HG03108 (cell line): ENCODE measurements at regions not wholly inside any gene's neighbourhood (a gene's known extent, or its start where the extent isn't known, plus 50 kb on each side); places are given as distances from the start of the nearest gene placed in this dataset.
"Not testable (repeated sequence)": the region's sequence is repeated elsewhere in the genome, so short reads cannot be mapped to it uniquely, and the experiment has no call there.

Source experiments
- ATAC-seq: cut with Tn5 transposase; IDR thresholded peaks from one replicate; pipeline ENCODE4 v1.9.1; 2021; ENCODE audit warnings: moderate library complexity; ENCODE audit not compliant: unreplicated experiment

- ATAC-seq = no peak
Observed at GRCh38 chr1:209191262-209191634, 392.3 kb upstream of the CAMK1G start.

- no peak for ATAC-seq
Observed at GRCh38 chr1:209196140-209196539, 387.4 kb upstream of the CAMK1G start.

- no peak for ATAC-seq
Observed at GRCh38 chr1:209198961-209199750, 384.4 kb upstream of the CAMK1G start.

GRCh38 chr1:209199822-209200221, 383.7 kb upstream of the CAMK1G start:
- ATAC-seq = no peak

- not testable (repeated sequence) for ATAC-seq
Observed at GRCh38 chr1:209202321-209202720, 381.2 kb upstream of the CAMK1G start.

GRCh38 chr1:209202830-209203532, 380.5 kb upstream of the CAMK1G start:
- no peak for ATAC-seq

GRCh38 chr1:209203533-209203895, 380.0 kb upstream of the CAMK1G start:
- ATAC-seq = no peak

- ATAC-seq = no peak
Observed at GRCh38 chr1:209205039-209205438, 378.5 kb upstream of the CAMK1G start.

- ATAC-seq = no peak
Observed at GRCh38 chr1:209207126-209207700, 376.3 kb upstream of the CAMK1G start.

GRCh38 chr1:209207701-209208286, 375.7 kb upstream of the CAMK1G start:
- ATAC-seq = peak; percentile 76

GRCh38 chr1:209208648-209209047, 374.9 kb upstream of the CAMK1G start:
- no peak for ATAC-seq

- no peak for ATAC-seq
Observed at GRCh38 chr1:209213989-209214388, 369.5 kb upstream of the CAMK1G start.

- no peak for ATAC-seq
Observed at GRCh38 chr1:209215826-209216225, 367.7 kb upstream of the CAMK1G start.

GRCh38 chr1:209218113-209218512, 365.4 kb upstream of the CAMK1G start:
- no peak for ATAC-seq

- ATAC-seq = no peak
Observed at GRCh38 chr1:209218981-209219380, 364.5 kb upstream of the CAMK1G start.

GRCh38 chr1:209219791-209220524, 363.6 kb upstream of the CAMK1G start:
- no peak for ATAC-seq

GRCh38 chr1:209222826-209223225, 360.7 kb upstream of the CAMK1G start:
- no peak for ATAC-seq

- no peak for ATAC-seq
Observed at GRCh38 chr1:209223791-209224190, 359.7 kb upstream of the CAMK1G start.

- ATAC-seq = no peak
Observed at GRCh38 chr1:209224886-209225285, 358.6 kb upstream of the CAMK1G start.

GRCh38 chr1:209227171-209227570, 356.3 kb upstream of the CAMK1G start:
- no peak for ATAC-seq

- ATAC-seq = no peak
Observed at GRCh38 chr1:209227941-209228340, 355.6 kb upstream of the CAMK1G start.
